Keratinocyte (primary cell): ENCODE measurements at regions not wholly inside any gene's neighbourhood (a gene's known extent, or its start where the extent isn't known, plus 50 kb on each side); places are given as distances from the start of the nearest gene placed in this dataset.

Experiments used
- CTCF ChIP-seq, 3 experiments: IDR thresholded peaks in 1 of 3; conservative IDR thresholded peaks in 1 of 3; optimal IDR thresholded peaks in 1 of 3; 2 replicates in 2 of 3; 3 replicates in 1 of 3; pipeline versions ENCODE3 to v1.5.1; 2011; ENCODE audit warnings: low read length in 3 of 3, mild to moderate bottlenecking in 3 of 3, moderate library complexity in 2 of 3, control low read depth in 1 of 3, inconsistent platforms in 1 of 3; ENCODE audit not compliant: insufficient read depth in 2 of 3; ENCODE audit errors: extremely low read depth in 1 of 3
- EZH2 ChIP-seq: IDR thresholded peaks from one replicate; pipeline ENCODE4 v1.6.1; 2012; ENCODE audit warnings: inconsistent platforms, mild to moderate bottlenecking, low read length, moderate library complexity

GRCh38 chr2:146004462-146004861, 1484.5 kb upstream of the ZEB2 start:
- TF ChIP-seq CTCF (optimal IDR thresholded peaks at IDR 0.05 in 1 of 3, IDR thresholded peaks at IDR 0.05 in 1 of 3, conservative IDR thresholded peaks at IDR 0.05 in 1 of 3; ENCODE audit: extremely low read depth in 1 of 3, insufficient read depth in 2 of 3, low read length in 3 of 3): no peak
- no peak for TF ChIP-seq EZH2
